ENCODE measurements at regions not wholly inside any gene's neighbourhood (a gene's known extent, or its start where the extent isn't known, plus 50 kb on each side); places are given as distances from the start of the nearest gene placed in this dataset.

- TF ChIP-seq TAF1 (IDR thresholded peaks at IDR 0.05; ENCODE audit: borderline replicate concordance, low read depth, low read length), result no peak
- TF ChIP-seq ZNF207 (IDR thresholded peaks at IDR 0.05; ENCODE audit: borderline replicate concordance), result no peak
- TF ChIP-seq EZH2 (IDR thresholded peaks at IDR 0.05; ENCODE audit: borderline replicate concordance, control insufficient read depth, low read depth, low read length), result no peak
- TF ChIP-seq NFYA (IDR thresholded peaks at IDR 0.05; ENCODE audit: borderline replicate concordance, low read depth, low read length), result no peak
- no peak for TF ChIP-seq POLR2A (IDR thresholded peaks at IDR 0.05; ENCODE audit: low read depth, low read length)
- no peak for TF ChIP-seq RCOR1 (conservative IDR thresholded peaks at IDR 0.05; ENCODE audit: low read depth, low read length)
- no peak for TF ChIP-seq CREB1 (IDR thresholded peaks at IDR 0.05; ENCODE audit: low read depth)
- no peak for TF ChIP-seq RAD51 (IDR thresholded peaks at IDR 0.05)
- TF ChIP-seq YY1 (IDR thresholded peaks at IDR 0.05; ENCODE audit: low read depth, low read length), result no peak
- no peak for TF ChIP-seq CEBPB (IDR thresholded peaks at IDR 0.05; ENCODE audit: borderline replicate concordance in 1 of 2, low read depth in 2 of 2, low read length in 2 of 2)
- no peak for TF ChIP-seq PAX5 (IDR thresholded peaks at IDR 0.05; ENCODE audit: borderline replicate concordance, low read depth, low read length)
- TF ChIP-seq, protein P1, sequence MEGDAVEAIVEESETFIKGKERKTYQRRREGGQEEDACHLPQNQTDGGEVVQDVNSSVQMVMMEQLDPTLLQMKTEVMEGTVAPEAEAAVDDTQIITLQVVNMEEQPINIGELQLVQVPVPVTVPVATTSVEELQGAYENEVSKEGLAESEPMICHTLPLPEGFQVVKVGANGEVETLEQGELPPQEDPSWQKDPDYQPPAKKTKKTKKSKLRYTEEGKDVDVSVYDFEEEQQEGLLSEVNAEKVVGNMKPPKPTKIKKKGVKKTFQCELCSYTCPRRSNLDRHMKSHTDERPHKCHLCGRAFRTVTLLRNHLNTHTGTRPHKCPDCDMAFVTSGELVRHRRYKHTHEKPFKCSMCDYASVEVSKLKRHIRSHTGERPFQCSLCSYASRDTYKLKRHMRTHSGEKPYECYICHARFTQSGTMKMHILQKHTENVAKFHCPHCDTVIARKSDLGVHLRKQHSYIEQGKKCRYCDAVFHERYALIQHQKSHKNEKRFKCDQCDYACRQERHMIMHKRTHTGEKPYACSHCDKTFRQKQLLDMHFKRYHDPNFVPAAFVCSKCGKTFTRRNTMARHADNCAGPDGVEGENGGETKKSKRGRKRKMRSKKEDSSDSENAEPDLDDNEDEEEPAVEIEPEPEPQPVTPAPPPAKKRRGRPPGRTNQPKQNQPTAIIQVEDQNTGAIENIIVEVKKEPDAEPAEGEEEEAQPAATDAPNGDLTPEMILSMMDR (IDR thresholded peaks at IDR 0.05 in 2 of 3, conservative IDR thresholded peaks at IDR 0.05 in 1 of 3; ENCODE audit: control insufficient read depth in 2 of 3, extremely low read depth in 1 of 3, insufficient read depth in 1 of 3, low read depth in 3 of 3, low read length in 3 of 3), result no peak
- no peak for TF ChIP-seq REST (IDR thresholded peaks at IDR 0.05; ENCODE audit: low read depth, low read length)
- TF ChIP-seq SMARCA5 (IDR thresholded peaks at IDR 0.05), result no peak
Observed at GRCh38 chr15:61307474-61307873, 78.4 kb upstream of the RORA start.
